COLO668 (cell line): ENCODE measurements at regions not wholly inside any gene's neighbourhood (a gene's known extent, or its start where the extent isn't known, plus 50 kb on each side); places are given as distances from the start of the nearest gene placed in this dataset.

ENCODE experiments used
- DNase-seq: peaks from one replicate; lab custom pipeline; 2025; ENCODE audit not compliant: unreplicated experiment; lab: John Stamatoyannopoulos, UW

GRCh38 chr10:35723059-35723458, 81.0 kb upstream of the FZD8 start:
- no peak for DNase-seq

- DNase-seq, result no peak
Measured at GRCh38 chr10:35722636-35723035, 80.5 kb upstream of the FZD8 start.

GRCh38 chr10:35722226-35722625, 80.1 kb upstream of the FZD8 start:
- DNase-seq, result no peak

GRCh38 chr10:35720366-35720765, 78.3 kb upstream of the FZD8 start:
- DNase-seq, result no peak

GRCh38 chr10:35716776-35717175, 74.7 kb upstream of the FZD8 start:
- no peak for DNase-seq

GRCh38 chr10:35712486-35712885, 70.4 kb upstream of the FZD8 start:
- DNase-seq, result peak; percentile 23

GRCh38 chr10:35711615-35712411, 69.7 kb upstream of the FZD8 start:
- DNase-seq, result peak; percentile 63

GRCh38 chr10:35707642-35708425, 65.7 kb upstream of the FZD8 start:
- no peak for DNase-seq

GRCh38 chr10:35706959-35707358, 64.9 kb upstream of the FZD8 start:
- no peak for DNase-seq

- no peak for DNase-seq
Measured at GRCh38 chr10:35705671-35706070, 63.6 kb upstream of the FZD8 start.

- DNase-seq, result no peak
Measured at GRCh38 chr10:35705051-35705450, 63.0 kb upstream of the FZD8 start.

GRCh38 chr10:35704401-35704800, 62.3 kb upstream of the FZD8 start:
- DNase-seq, result no peak

- no peak for DNase-seq
Measured at GRCh38 chr10:35700487-35700882, 58.4 kb upstream of the FZD8 start.

GRCh38 chr10:35699848-35700486, 57.9 kb upstream of the FZD8 start:
- no peak for DNase-seq

GRCh38 chr10:35696392-35697287, 54.5 kb upstream of the FZD8 start:
- DNase-seq, result no peak

- no peak for DNase-seq
Measured at GRCh38 chr10:35693800-35694199, 51.7 kb upstream of the FZD8 start.
